HG03442 (cell line): ENCODE measurements at regions not wholly inside any gene's neighbourhood (a gene's known extent, or its start where the extent isn't known, plus 50 kb on each side); places are given as distances from the start of the nearest gene placed in this dataset.

Experiments
- ATAC-seq: cut with Tn5 transposase; IDR thresholded peaks from one replicate; pipeline ENCODE4 v1.9.1; 2021; ENCODE audit warnings: mild to moderate bottlenecking, moderate library complexity; ENCODE audit not compliant: unreplicated experiment

- no peak for ATAC-seq
Measured at GRCh38 chr10:4144817-4145216, 359.8 kb upstream of the KLF6 start.

GRCh38 chr10:4141471-4141870, 356.5 kb upstream of the KLF6 start:
- no peak for ATAC-seq

- no peak for ATAC-seq
Measured at GRCh38 chr10:4138146-4138721, 353.2 kb upstream of the KLF6 start.

GRCh38 chr10:4137299-4137698, 352.3 kb upstream of the KLF6 start:
- no peak for ATAC-seq

GRCh38 chr10:4136121-4136520, 351.1 kb upstream of the KLF6 start:
- peak; percentile 78 for ATAC-seq

GRCh38 chr10:4132216-4132556, 347.2 kb upstream of the KLF6 start:
- no peak for ATAC-seq

GRCh38 chr10:4131407-4132215, 346.6 kb upstream of the KLF6 start:
- ATAC-seq, result peak; percentile 61

GRCh38 chr10:4130685-4131084, 345.7 kb upstream of the KLF6 start:
- no peak for ATAC-seq

- no peak for ATAC-seq
Measured at GRCh38 chr10:4129866-4130477, 345.0 kb upstream of the KLF6 start.

- peak; percentile 49 for ATAC-seq
Measured at GRCh38 chr10:4127518-4128315, 342.7 kb upstream of the KLF6 start.

- no peak for ATAC-seq
Measured at GRCh38 chr10:4125776-4126175, 340.8 kb upstream of the KLF6 start.

GRCh38 chr10:4121502-4122380, 336.7 kb upstream of the KLF6 start:
- peak; percentile 48 for ATAC-seq

GRCh38 chr10:4120096-4120853, 335.3 kb upstream of the KLF6 start:
- peak; percentile 54 for ATAC-seq

GRCh38 chr10:4119107-4119506, 334.1 kb upstream of the KLF6 start:
- no peak for ATAC-seq

- no peak for ATAC-seq
Measured at GRCh38 chr10:4117604-4118003, 332.6 kb upstream of the KLF6 start.

- ATAC-seq, result no peak
Measured at GRCh38 chr10:4111643-4112042, 326.6 kb upstream of the KLF6 start.

GRCh38 chr10:4109469-4109868, 324.5 kb upstream of the KLF6 start:
- no peak for ATAC-seq

- no peak for ATAC-seq
Measured at GRCh38 chr10:4108693-4109092, 323.7 kb upstream of the KLF6 start.

- no peak for ATAC-seq
Measured at GRCh38 chr10:4107285-4107851, 322.4 kb upstream of the KLF6 start.
